HepG2 (cell line): ENCODE measurements at regions not wholly inside any gene's neighbourhood (a gene's known extent, or its start where the extent isn't known, plus 50 kb on each side); places are given as distances from the start of the nearest gene placed in this dataset.

Source experiments
- ATAC-seq: fragments of 200-7000 bp; cut with Tn5 transposase; 3 replicates; pipeline ENCODE4 v1.9.1; 2020; ENCODE audit warnings: mild to moderate bottlenecking, moderate library complexity
- BruUV-seq: library from RNA; stranded (reverse); fragments of 400-500 nt; replicated peaks from 2 replicates; lab custom pipeline; 2021; lab: Mats Ljungman, UMichigan
- CTCF ChIA-PET: fragments of 300-600 bp; formaldehyde crosslinking; extraction: SDS; loops from one replicate; lab custom pipeline; 2021; ENCODE audit warnings: low total read pairs, inconsistent platforms, low intra/inter-chr PET ratio; lab: Yijun Ruan, JAX
- POLR2A ChIA-PET: fragments of 350-600 bp; sonication (Branson Sonifier 250); formaldehyde crosslinking; loops from one replicate; lab custom pipeline; 2020; ENCODE audit warnings: antibody characterized with exemption, inconsistent platforms; lab: Yijun Ruan, JAX
- DNase-seq: peaks from one replicate; pipeline ENCODE4 v3.0.0-alpha.2; 2015; ENCODE audit warnings: low spot score
- FAIRE-seq: peaks from 3 replicates; lab custom pipeline; 2011; peaks lifted over from hg19 to GRCh38; lab: Jason Lieb, UNC
- H2AFZ ChIP-seq: one replicate; pipeline ENCODE4 v1.6.1; 2011; ENCODE audit warnings: low read length, inconsistent platforms
- H3K27ac ChIP-seq: fragments of 300-600 bp; 3 replicates; pipeline ENCODE4 v1.8.0; 2011; ENCODE audit warnings: mixed run types, mild to moderate bottlenecking, mixed read lengths, low read length, inconsistent platforms; ENCODE audit not compliant: insufficient read depth; ENCODE audit errors: extremely low read length
- H3K27me3 ChIP-seq, 2 experiments: fragments of 200-600 bp in 1 of 2; 2 replicates in 1 of 2; 3 replicates in 1 of 2; pipeline versions ENCODE4 v1.6.0 to v1.8.0; 2011; ENCODE audit warnings: low read length in 2 of 2, mild to moderate bottlenecking in 2 of 2, moderate library complexity in 2 of 2, inconsistent platforms in 1 of 2; ENCODE audit not compliant: insufficient read depth in 2 of 2, control insufficient read depth in 1 of 2
- H3K36me3 ChIP-seq, 2 experiments: fragments of 200-600 bp in 1 of 2; replicated peaks in 1 of 2; 2 replicates in 1 of 2; 3 replicates in 1 of 2; pipeline versions ENCODE4 v1.5.1 to v1.8.0; 2011; ENCODE audit warnings: low read length in 2 of 2, inconsistent platforms in 1 of 2; ENCODE audit not compliant: insufficient read depth in 2 of 2, control insufficient read depth in 1 of 2
- H3K4me1 ChIP-seq: 2 replicates; pipeline ENCODE4 v1.5.1; 2012; ENCODE audit warnings: low read length, inconsistent platforms; ENCODE audit not compliant: insufficient read depth
- H3K4me2 ChIP-seq: 2 replicates; pipeline ENCODE4 v1.6.0; 2011; ENCODE audit warnings: low read depth, low read length, inconsistent platforms
- H3K4me3 ChIP-seq, 3 experiments: fragments of 200-600 bp in 1 of 3; sonication (generic), shearing (Covaris generic) in 1 of 3; replicated peaks in 1 of 3; 2 replicates each; pipeline ENCODE4 v1.5.1; 2011 to 2016; ENCODE audit warnings: low read length in 3 of 3, inconsistent platforms in 2 of 3, low read depth in 2 of 3, mild to moderate bottlenecking in 2 of 3, control low read depth in 1 of 3, mixed read lengths in 1 of 3; ENCODE audit not compliant: insufficient read depth in 1 of 3
- H3K79me2 ChIP-seq: one replicate; pipeline ENCODE4 v1.6.1; 2011; ENCODE audit warnings: low read length, inconsistent platforms; ENCODE audit not compliant: insufficient read depth
- H3K9ac ChIP-seq: 2 replicates; pipeline ENCODE4 v1.6.0; 2011; ENCODE audit warnings: mild to moderate bottlenecking, low read depth, low read length, inconsistent platforms; ENCODE audit not compliant: insufficient read depth
- H3K9me3 ChIP-seq: 2 replicates; pipeline ENCODE4 v1.5.1; 2012; ENCODE audit warnings: mild to moderate bottlenecking, low read length
- H4K20me1 ChIP-seq: 2 replicates; pipeline ENCODE4 v1.6.0; 2011; ENCODE audit warnings: inconsistent platforms, mild to moderate bottlenecking, low read length, moderate library complexity; ENCODE audit not compliant: insufficient read depth
- ATF4 ChIP-seq, 2 experiments: fragments of 450-650 bp in 1 of 2; sonication (generic) in 1 of 2; formaldehyde crosslinking; IDR thresholded peaks; 2 replicates each; pipeline versions ENCODE4 v1.5.0 to v1.8.0; 2020 to 2022; ENCODE audit warnings: mild to moderate bottlenecking in 1 of 2, missing genetic modification reagents in 1 of 2
- CTCF ChIP-seq: sonication (generic); formaldehyde crosslinking; IDR thresholded peaks from 2 replicates; pipeline ENCODE4 v1.5.0; 2020; ENCODE audit warnings: mild to moderate bottlenecking, missing genetic modification reagents, moderate library complexity
- HMGXB3 ChIP-seq: sonication (generic); formaldehyde crosslinking; IDR thresholded peaks from 2 replicates; pipeline ENCODE4 v1.4.0; 2020; ENCODE audit warnings: missing genetic modification reagents, borderline replicate concordance
- IKZF4 ChIP-seq: sonication (generic); formaldehyde crosslinking; IDR thresholded peaks from 2 replicates; pipeline ENCODE4 v1.5.1; 2020; ENCODE audit warnings: borderline replicate concordance, mild to moderate bottlenecking, low read depth, missing genetic modification reagents; ENCODE audit errors: not compliant biosample characterization
- ONECUT2 ChIP-seq: sonication (generic); formaldehyde crosslinking; IDR thresholded peaks from 2 replicates; pipeline ENCODE4 v1.4.0; 2020; ENCODE audit warnings: missing genetic modification reagents
- RAD21 ChIP-seq: fragments of 450-650 bp; formaldehyde crosslinking; IDR thresholded peaks from 2 replicates; pipeline ENCODE4 v1.5.0; 2020; ENCODE audit warnings: mild to moderate bottlenecking
- SMC3 ChIP-seq: IDR thresholded peaks from 2 replicates; pipeline ENCODE4 v1.6.1; 2011; ENCODE audit warnings: low read length, improper control_type of control experiment
- SSRP1 ChIP-seq: IDR thresholded peaks from 2 replicates; pipeline ENCODE4 v1.6.1; 2016; ENCODE audit warnings: control low read depth
- STAG1 ChIP-seq: sonication (generic); formaldehyde crosslinking; IDR thresholded peaks from 2 replicates; pipeline ENCODE4 v1.4.0; 2020; ENCODE audit warnings: missing genetic modification reagents
- ZBTB38 ChIP-seq: sonication (generic); formaldehyde crosslinking; IDR thresholded peaks from 2 replicates; pipeline ENCODE4 v1.5.1; 2020; ENCODE audit warnings: mild to moderate bottlenecking, missing genetic modification reagents
- ZNF232 ChIP-seq: sonication (generic); formaldehyde crosslinking; IDR thresholded peaks from 2 replicates; pipeline ENCODE4 v1.4.0; 2020; ENCODE audit warnings: missing genetic modification reagents, borderline replicate concordance
- ZNF354B ChIP-seq: sonication (generic); formaldehyde crosslinking; IDR thresholded peaks from 2 replicates; pipeline ENCODE4 v1.8.0; 2022; ENCODE audit warnings: mild to moderate bottlenecking, missing genetic modification reagents
- ZNF589 ChIP-seq: sonication (generic); formaldehyde crosslinking; conservative IDR thresholded peaks from 2 replicates; pipeline ENCODE4 v1.8.0; 2022; ENCODE audit warnings: mild to moderate bottlenecking, moderate library complexity, missing genetic modification reagents
- WGBS: methylation state at CpG from one replicate; pipeline ENCODE4 v1.1.6; 2017; ENCODE audit warnings: low lambda C conversion rate; 5-methylcytosine and 5-hydroxymethylcytosine counted together
- in situ Hi-C: cut with HindIII; loops from 2 replicates; pipeline ENCODE4 v1.10.0; 2017; ENCODE audit warnings: low pct_unique_long_range_greater_than_20kb; ENCODE audit not compliant: extremely low pct_ligation_motif_present
- intact Hi-C: fragments of 100-400 bp; cut with micrococcal nuclease; formaldehyde crosslinking; loops from one replicate; pipeline ENCODE4 v1.10.0; 2022; ENCODE audit not compliant: unreplicated experiment
- TF ChIP-seq, protein P1 (sequence below): sonication (generic); formaldehyde crosslinking; IDR thresholded peaks from 2 replicates; pipeline ENCODE4 v1.8.0; 2022; ENCODE audit warnings: missing genetic modification reagents, low read depth, mild to moderate bottlenecking, borderline replicate concordance
- TF ChIP-seq, protein P2 (sequence below): sonication (generic); formaldehyde crosslinking; IDR thresholded peaks from 2 replicates; pipeline ENCODE4 v1.4.0; 2020; ENCODE audit warnings: missing genetic modification reagents, mild to moderate bottlenecking, borderline replicate concordance

- Histone ChIP-seq H3K9me3 (no peaks in the 10 kb centered on the region), H3K27me3 (no peaks in the 10 kb centered on the region), H3K4me2 (no peak overlapping the region), H3K4me1 (peaks cover 16% of the 10 kb centered on the region), H3K36me3 (no peaks in the 10 kb centered on the region), H4K20me1 (no peaks in the 10 kb centered on the region), H3K79me2 (no peaks in the 10 kb centered on the region), H3K4me3 (no peak overlapping the region), H2AFZ (no peak overlapping the region), H3K27ac (no peak overlapping the region), H3K9ac (no peak overlapping the region)
- 27% methylated on average over 3 of the region's 3 CpGs for WGBS
- DNase-seq = peak; percentile 54
- POLR2A ChIA-PET = no interaction called here
- BruUV-seq = no TSS peak
- peak; percentile 53 for FAIRE-seq
- peak; percentile 84 for ATAC-seq
- intact Hi-C loops = loop anchor here (1.0 to 10.0 kb wide), 4 partner anchors 77 to 472 kb away; no protein-coding TSS in a partner anchor
- in situ Hi-C loops = loop anchor here (5.0 to 10.0 kb wide), 2 partner anchors 78 to 215 kb away; no protein-coding TSS in a partner anchor
- CTCF ChIA-PET = interaction anchor here (4.7 kb wide), 1 partner anchor 77 kb away, joined by 84 read pairs; no protein-coding TSS in a partner anchor
- peak; percentile 71 for TF ChIP-seq CTCF (CRISPR knock-in tag)
- TF ChIP-seq STAG1 (CRISPR knock-in tag) = peak; percentile 73
- no peak for TF ChIP-seq ZNF589 (CRISPR knock-in tag)
- TF ChIP-seq ZBTB38 = no peak
- peak; percentile 78 for TF ChIP-seq RAD21 (CRISPR knock-in tag)
- TF ChIP-seq, protein P1, sequence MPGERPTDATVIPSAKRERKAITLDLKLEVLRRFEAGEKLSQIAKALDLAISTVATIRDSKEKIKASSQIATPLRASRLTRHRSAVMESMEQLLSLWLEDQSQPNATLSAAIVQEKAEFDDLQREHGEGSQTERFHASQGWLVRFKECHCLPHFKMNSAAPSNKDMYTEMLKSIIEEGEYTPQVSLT (CRISPR knock-in tag) = no peak
- TF ChIP-seq ONECUT2 = no peak
- TF ChIP-seq SSRP1 (CRISPR knock-in tag) = no peak
- TF ChIP-seq, protein P2, sequence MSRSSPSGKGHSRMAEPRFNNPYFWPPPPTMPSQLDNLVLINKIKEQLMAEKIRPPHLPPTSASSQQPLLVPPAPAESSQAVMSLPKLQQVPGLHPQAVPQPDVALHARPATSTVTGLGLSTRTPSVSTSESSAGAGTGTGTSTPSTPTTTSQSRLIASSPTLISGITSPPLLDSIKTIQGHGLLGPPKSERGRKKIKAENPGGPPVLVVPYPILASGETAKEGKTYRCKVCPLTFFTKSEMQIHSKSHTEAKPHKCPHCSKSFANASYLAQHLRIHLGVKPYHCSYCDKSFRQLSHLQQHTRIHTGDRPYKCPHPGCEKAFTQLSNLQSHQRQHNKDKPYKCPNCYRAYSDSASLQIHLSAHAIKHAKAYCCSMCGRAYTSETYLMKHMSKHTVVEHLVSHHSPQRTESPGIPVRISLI (CRISPR knock-in tag) = peak; percentile 44; the same call in 1 of the 2 replicates
- TF ChIP-seq ZNF232 (CRISPR knock-in tag) = no peak
- TF ChIP-seq SMC3 = peak; percentile 94
- TF ChIP-seq HMGXB3 (CRISPR knock-in tag) = no peak
- TF ChIP-seq ATF4 (CRISPR knock-in tag; IDR thresholded peaks at IDR 0.05) = 0 out of 4 replicates have a peak, but pooled peaks of 1 of the 2 experiments have one; percentile 34
- TF ChIP-seq IKZF4 (CRISPR knock-in tag) = no peak
- TF ChIP-seq ZNF354B = no peak
These were observed 200.9 kb upstream of the EYA4 start for GRCh38 chr6:133040094-133040802.
